ENCODE measurements at regions not wholly inside any gene's neighbourhood (a gene's known extent, or its start where the extent isn't known, plus 50 kb on each side); places are given as distances from the start of the nearest gene placed in this dataset.

- TF ChIP-seq CTCF (IDR thresholded peaks at IDR 0.05) (no peak), EZH2 (IDR thresholded peaks at IDR 0.05; ENCODE audit: borderline replicate concordance, insufficient read depth, low read depth, low read length, poor library complexity, severe bottlenecking) (no peak)
These were observed 132.9 kb upstream of the IFNE start for GRCh38 chr9:21615018-21615417.
